SK-N-SH (cell line): ENCODE measurements at regions not wholly inside any gene's neighbourhood (a gene's known extent, or its start where the extent isn't known, plus 50 kb on each side); places are given as distances from the start of the nearest gene placed in this dataset.

Experiments
- CTCF ChIA-PET: fragments of 300-600, 350-600 bp; formaldehyde crosslinking; extraction: SDS; loops from one replicate; lab custom pipeline; 2021; lab: Yijun Ruan, JAX
- POLR2A ChIA-PET: fragments of 350-600 bp; sonication (Branson Sonifier 250); formaldehyde crosslinking; extraction: SDS; loops from one replicate; lab custom pipeline; 2020; ENCODE audit warnings: antibody characterized with exemption, inconsistent platforms; lab: Yijun Ruan, JAX
- DNase-seq: peaks from one replicate; pipeline ENCODE4 v3.0.0; 2012
- H2AFZ ChIP-seq: fragments of 200-600 bp; sonication (generic); 2 replicates; pipeline ENCODE4 v1.8.1; 2016; ENCODE audit warnings: antibody characterized with exemption, mild to moderate bottlenecking, low read depth
- H3F3A ChIP-seq: fragments of 200-600 bp; sonication (generic); replicated peaks from 2 replicates; pipeline ENCODE3; 2016; ENCODE audit warnings: antibody characterized with exemption, mild to moderate bottlenecking; ENCODE audit not compliant: insufficient read depth
- H3K27ac ChIP-seq, 2 experiments: fragments of 200-500 bp in 1 of 2; fragments of 200-600 bp in 1 of 2; sonication (Bioruptor generic) in 1 of 2; sonication (generic), shearing (Covaris generic) in 1 of 2; 2 replicates each; pipeline versions ENCODE4 v1.5.1 to v1.6.1; 2014 to 2016; ENCODE audit warnings: low read depth in 2 of 2, inconsistent platforms in 1 of 2, low read length in 1 of 2, mild to moderate bottlenecking in 1 of 2, mixed read lengths in 1 of 2
- H3K27me3 ChIP-seq: fragments of 200-600 bp; sonication (generic), shearing (Covaris generic); 2 replicates; pipeline ENCODE4 v1.6.1; 2016; ENCODE audit warnings: mixed run types; ENCODE audit not compliant: insufficient read depth
- H3K36me3 ChIP-seq, 2 experiments: fragments of 200-500 bp in 1 of 2; fragments of 200-600 bp in 1 of 2; sonication (Bioruptor generic) in 1 of 2; sonication (generic) in 1 of 2; replicated peaks in 1 of 2; 2 replicates each; pipeline versions ENCODE3 to v1.5.1; 2014 to 2016; ENCODE audit warnings: low read length in 1 of 2, mild to moderate bottlenecking in 1 of 2; ENCODE audit not compliant: insufficient read depth in 2 of 2, control insufficient read depth in 1 of 2
- H3K4me1 ChIP-seq, 2 experiments: fragments of 200-500 bp in 1 of 2; fragments of 200-600 bp in 1 of 2; sonication (Bioruptor generic) in 1 of 2; sonication (generic), shearing (Covaris generic) in 1 of 2; 2 replicates each; pipeline versions ENCODE4 v1.5.1 to v1.6.1; 2014 to 2016; ENCODE audit warnings: low read depth in 1 of 2, low read length in 1 of 2, mixed run types in 1 of 2; ENCODE audit not compliant: insufficient read depth in 2 of 2, control insufficient read depth in 1 of 2
- H3K4me2 ChIP-seq: fragments of 200-600 bp; sonication (generic), shearing (Covaris generic); 2 replicates; pipeline ENCODE4 v1.6.1; 2017; ENCODE audit warnings: mixed run types
- H3K4me3 ChIP-seq, 2 experiments: fragments of 200-500 bp in 1 of 2; fragments of 200-600 bp in 1 of 2; sonication (Bioruptor generic) in 1 of 2; sonication (generic), shearing (Covaris generic) in 1 of 2; 2 replicates each; pipeline versions ENCODE4 v1.5.1 to v1.8.1; 2014 to 2016; ENCODE audit warnings: low read depth in 2 of 2, inconsistent platforms in 1 of 2, low read length in 1 of 2, mild to moderate bottlenecking in 1 of 2, mixed read lengths in 1 of 2, moderate library complexity in 1 of 2
- H3K79me2 ChIP-seq: fragments of 200-600 bp; sonication (generic); 2 replicates; pipeline ENCODE4 v1.8.1; 2017; ENCODE audit warnings: mild to moderate bottlenecking; ENCODE audit not compliant: insufficient read depth
- H3K9ac ChIP-seq: fragments of 200-600 bp; sonication (generic); 2 replicates; pipeline ENCODE4 v1.6.1; 2017; ENCODE audit warnings: mixed run types
- H3K9me2 ChIP-seq: fragments of 200-600 bp; sonication (generic); 2 replicates; pipeline ENCODE4 v1.6.1; 2017; ENCODE audit warnings: mixed run types
- H3K9me3 ChIP-seq: fragments of 200-600 bp; sonication (generic); 2 replicates; pipeline ENCODE4 v1.6.1; 2017; ENCODE audit warnings: mixed run types, mild to moderate bottlenecking, moderate library complexity
- H4K20me1 ChIP-seq: fragments of 200-600 bp; sonication (generic); 2 replicates; pipeline ENCODE4 v1.6.1; 2017; ENCODE audit warnings: mild to moderate bottlenecking, mixed run types; ENCODE audit not compliant: insufficient read depth
- CHD2 ChIP-seq: fragments of 150-350 bp; IDR thresholded peaks from 2 replicates; pipeline ENCODE4 v1.6.1; 2018; ENCODE audit warnings: low read length; ENCODE audit not compliant: partially characterized antibody
- CTCF ChIP-seq: fragments of 200-600 bp; sonication (generic); IDR thresholded peaks from 2 replicates; pipeline ENCODE4 v1.6.1; 2017; ENCODE audit warnings: antibody characterized with exemption, mild to moderate bottlenecking, moderate library complexity
- ELF1 ChIP-seq: IDR thresholded peaks from 2 replicates; pipeline ENCODE4 v1.4.0; 2012
- FOSL2 ChIP-seq: IDR thresholded peaks from 2 replicates; pipeline ENCODE4 v1.4.0; 2012; ENCODE audit warnings: low read depth, mild to moderate bottlenecking, moderate library complexity, borderline replicate concordance
- FOXM1 ChIP-seq: IDR thresholded peaks from 2 replicates; pipeline ENCODE4 v1.4.0; 2012; ENCODE audit warnings: low read depth, mild to moderate bottlenecking
- GABPA ChIP-seq: IDR thresholded peaks from 2 replicates; pipeline ENCODE4 v1.4.0; 2012; ENCODE audit warnings: low read depth, mild to moderate bottlenecking
- IRF3 ChIP-seq: fragments of 150-350 bp; IDR thresholded peaks from 2 replicates; pipeline ENCODE4 v1.6.1; 2016; ENCODE audit warnings: mild to moderate bottlenecking, low read depth, low read length
- MEF2A ChIP-seq: IDR thresholded peaks from 2 replicates; pipeline ENCODE4 v1.4.0; 2012; ENCODE audit warnings: low read depth, borderline replicate concordance
- MXI1 ChIP-seq: IDR thresholded peaks from 2 replicates; pipeline ENCODE4 v1.6.1; 2012; ENCODE audit warnings: mild to moderate bottlenecking, low read depth, low read length, improper control_type of control experiment
- NFIC ChIP-seq: IDR thresholded peaks from 2 replicates; pipeline ENCODE4 v1.4.0; 2012; ENCODE audit warnings: borderline replicate concordance
- NRF1 ChIP-seq: IDR thresholded peaks from 2 replicates; pipeline ENCODE4 v1.6.1; 2012; ENCODE audit warnings: low read depth, mild to moderate bottlenecking, low read length
- RAD21 ChIP-seq: IDR thresholded peaks from 2 replicates; pipeline ENCODE4 v1.6.1; 2012; ENCODE audit warnings: mild to moderate bottlenecking, low read length
- RCOR1 ChIP-seq: fragments of 150-350 bp; IDR thresholded peaks from 2 replicates; pipeline ENCODE4 v1.6.1; 2017; ENCODE audit warnings: antibody characterized with exemption, low read length
- RXRA ChIP-seq: IDR thresholded peaks from 2 replicates; pipeline ENCODE4 v1.4.0; 2012; ENCODE audit warnings: low read depth, mild to moderate bottlenecking, borderline replicate concordance
- TAF1 ChIP-seq: IDR thresholded peaks from 2 replicates; pipeline ENCODE4 v1.6.1; 2012; ENCODE audit warnings: low read depth, mild to moderate bottlenecking, low read length, moderate library complexity, borderline replicate concordance
- USF2 ChIP-seq: fragments of 150-350 bp; IDR thresholded peaks from 2 replicates; pipeline ENCODE4 v1.6.1; 2017; ENCODE audit warnings: antibody characterized with exemption, low read length, low read depth, borderline replicate concordance
- WGBS: methylation state at CpG from one replicate; pipeline ENCODE4 v1.1.6; 2017; ENCODE audit warnings: low lambda C conversion rate; 5-methylcytosine and 5-hydroxymethylcytosine counted together
- TF ChIP-seq, protein P1 (sequence below): IDR thresholded peaks from 2 replicates; pipeline ENCODE4 v1.4.0; 2012; ENCODE audit warnings: low read depth, borderline replicate concordance
- TF ChIP-seq, protein P2 (sequence below): IDR thresholded peaks from 2 replicates; pipeline ENCODE4 v1.4.0; 2012; ENCODE audit warnings: low read depth, borderline replicate concordance
- TF ChIP-seq, protein P3 (sequence below): IDR thresholded peaks from 2 replicates; pipeline ENCODE4 v1.4.0; 2012; ENCODE audit warnings: low read depth

DNA sequence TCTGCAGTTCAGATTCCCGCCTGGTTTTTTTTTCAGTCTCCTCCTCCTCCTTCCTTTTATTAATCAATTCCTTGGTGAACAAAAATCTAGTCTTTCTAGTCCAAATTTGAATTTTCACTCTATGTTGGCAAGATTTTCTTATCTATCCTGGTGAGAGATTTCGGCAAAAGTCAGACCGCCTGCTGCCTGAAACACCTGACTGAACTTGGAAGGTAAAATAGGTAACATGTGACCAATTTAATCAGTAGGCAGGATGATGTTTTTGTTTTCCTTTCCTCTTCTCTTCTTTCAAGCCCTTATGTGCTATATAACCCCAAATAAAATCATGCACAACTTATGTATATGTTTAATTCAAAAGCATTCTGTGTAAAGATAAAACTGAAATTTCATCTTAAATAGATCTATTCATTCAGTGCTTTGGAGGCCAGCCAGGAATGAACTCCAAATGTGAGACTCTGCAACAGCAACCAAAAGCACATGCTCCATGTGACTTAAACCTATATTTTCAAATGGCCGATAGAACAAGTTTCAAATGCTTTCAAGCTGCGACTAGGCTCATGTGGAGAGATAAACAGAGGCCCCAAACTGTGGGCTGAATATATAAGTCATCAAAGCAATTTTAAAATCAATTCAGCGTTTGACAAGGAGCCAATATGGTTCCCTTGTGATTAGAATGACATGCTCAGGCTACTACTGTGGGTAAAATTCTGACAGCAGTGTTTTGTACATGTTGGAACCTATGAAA lies 100.4 kb upstream of the SEMA6A start:
- Histone ChIP-seq H3K27me3 (no peaks in the 10 kb centered on the region), H3K36me3 (no peaks in the 10 kb centered on the region), H3K27ac (no peak overlapping the region), H3K9ac (no peak overlapping the region), H4K20me1 (no peaks in the 10 kb centered on the region), H3K9me3 (no peaks in the 10 kb centered on the region), H3K4me3 (no peak overlapping the region), H2AFZ (no peak overlapping the region), H3K9me2 (no peaks in the 10 kb centered on the region), H3F3A (no peaks in the 10 kb centered on the region), H3K79me2 (no peaks in the 10 kb centered on the region), H3K4me1 (no peaks in the 10 kb centered on the region; a peak in 1 of 4 replicates), H3K4me2 (no peak overlapping the region)
- ChIA-PET CTCF (interaction anchor here (0.9 kb wide), 1 partner anchor 21 kb away, joined by 3 read pairs; no protein-coding TSS in a partner anchor), POLR2A (no interaction called here)
- TF ChIP-seq, protein P1, sequence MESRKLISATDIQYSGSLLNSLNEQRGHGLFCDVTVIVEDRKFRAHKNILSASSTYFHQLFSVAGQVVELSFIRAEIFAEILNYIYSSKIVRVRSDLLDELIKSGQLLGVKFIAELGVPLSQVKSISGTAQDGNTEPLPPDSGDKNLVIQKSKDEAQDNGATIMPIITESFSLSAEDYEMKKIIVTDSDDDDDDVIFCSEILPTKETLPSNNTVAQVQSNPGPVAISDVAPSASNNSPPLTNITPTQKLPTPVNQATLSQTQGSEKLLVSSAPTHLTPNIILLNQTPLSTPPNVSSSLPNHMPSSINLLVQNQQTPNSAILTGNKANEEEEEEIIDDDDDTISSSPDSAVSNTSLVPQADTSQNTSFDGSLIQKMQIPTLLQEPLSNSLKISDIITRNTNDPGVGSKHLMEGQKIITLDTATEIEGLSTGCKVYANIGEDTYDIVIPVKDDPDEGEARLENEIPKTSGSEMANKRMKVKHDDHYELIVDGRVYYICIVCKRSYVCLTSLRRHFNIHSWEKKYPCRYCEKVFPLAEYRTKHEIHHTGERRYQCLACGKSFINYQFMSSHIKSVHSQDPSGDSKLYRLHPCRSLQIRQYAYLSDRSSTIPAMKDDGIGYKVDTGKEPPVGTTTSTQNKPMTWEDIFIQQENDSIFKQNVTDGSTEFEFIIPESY: no peak
- no peak for TF ChIP-seq FOSL2
- no peak for TF ChIP-seq FOXM1
- no peak for TF ChIP-seq RAD21
- TF ChIP-seq GABPA: no peak
- TF ChIP-seq NRF1: no peak
- no peak for TF ChIP-seq IRF3
- TF ChIP-seq, protein P2, sequence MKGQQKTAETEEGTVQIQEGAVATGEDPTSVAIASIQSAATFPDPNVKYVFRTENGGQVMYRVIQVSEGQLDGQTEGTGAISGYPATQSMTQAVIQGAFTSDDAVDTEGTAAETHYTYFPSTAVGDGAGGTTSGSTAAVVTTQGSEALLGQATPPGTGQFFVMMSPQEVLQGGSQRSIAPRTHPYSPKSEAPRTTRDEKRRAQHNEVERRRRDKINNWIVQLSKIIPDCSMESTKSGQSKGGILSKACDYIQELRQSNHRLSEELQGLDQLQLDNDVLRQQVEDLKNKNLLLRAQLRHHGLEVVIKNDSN: no peak
- TF ChIP-seq TAF1: no peak
- TF ChIP-seq MEF2A: no peak
- no peak for TF ChIP-seq USF2
- no peak for TF ChIP-seq ELF1
- TF ChIP-seq CTCF: no peak
- TF ChIP-seq MXI1: no peak
- no peak for TF ChIP-seq NFIC
- TF ChIP-seq RCOR1: no peak
- TF ChIP-seq, protein P3, sequence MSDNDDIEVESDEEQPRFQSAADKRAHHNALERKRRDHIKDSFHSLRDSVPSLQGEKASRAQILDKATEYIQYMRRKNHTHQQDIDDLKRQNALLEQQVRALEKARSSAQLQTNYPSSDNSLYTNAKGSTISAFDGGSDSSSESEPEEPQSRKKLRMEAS: no peak
- no peak for TF ChIP-seq CHD2
- no peak for TF ChIP-seq RXRA
- no peak for DNase-seq
- WGBS: 45% methylated on average over 6 of the region's 6 CpGs
